GM06990 (cell line): ENCODE measurements at regions not wholly inside any gene's neighbourhood (a gene's known extent, or its start where the extent isn't known, plus 50 kb on each side); places are given as distances from the start of the nearest gene placed in this dataset.
"Not testable (repeated sequence)": the region's sequence is repeated elsewhere in the genome, so short reads cannot be mapped to it uniquely, and the experiment has no call there.

ENCODE experiments used
- DNase-seq: peaks from one replicate; pipeline ENCODE4 v3.0.0-alpha.2; 2011; ENCODE audit not compliant: insufficient read length; ENCODE audit errors: extremely low read depth
- H3K27me3 ChIP-seq: replicated peaks from 2 replicates; pipeline ENCODE4 v1.6.0; 2011; ENCODE audit warnings: low read length; ENCODE audit not compliant: control insufficient read depth, insufficient read depth
- H3K36me3 ChIP-seq: 2 replicates; pipeline ENCODE4 v1.5.1; 2011; ENCODE audit warnings: low read length; ENCODE audit not compliant: control insufficient read depth, insufficient read depth
- H3K4me3 ChIP-seq: replicated peaks from 2 replicates; pipeline ENCODE4 v1.5.1; 2011; ENCODE audit warnings: low read depth, mild to moderate bottlenecking, control low read depth, low read length
- CTCF ChIP-seq: IDR thresholded peaks from 2 replicates; pipeline ENCODE4 v1.5.1; 2011; ENCODE audit warnings: low read length, control low read depth, mild to moderate bottlenecking, inconsistent platforms; ENCODE audit not compliant: insufficient read depth, poor library complexity, severe bottlenecking

GRCh38 chr20:52047811-52048764 is 143.5 kb downstream of the ZFP64 start:
- TF ChIP-seq CTCF = no peak

GRCh38 chr20:52041966-52042365 is 149.6 kb downstream of the ZFP64 start:
- H3K27me3 ChIP-seq = no peaks in the 10 kb centered on the region
- no peaks in the 10 kb centered on the region for H3K36me3 ChIP-seq
- no peak overlapping the region for H3K4me3 ChIP-seq
- TF ChIP-seq CTCF = no peak
- no peak for DNase-seq

More at GRCh38 chr20:52047811-52048764, 143.5 kb downstream of the ZFP64 start:
- Histone ChIP-seq H3K27me3 (no peaks in the 10 kb centered on the region), H3K4me3 (no peak overlapping the region), H3K36me3 (no peaks in the 10 kb centered on the region)
- no peak for DNase-seq

- TF ChIP-seq CTCF = no peak
- H3K4me3 ChIP-seq = no peak overlapping the region
- no peak for DNase-seq
- H3K36me3 ChIP-seq = no peaks in the 10 kb centered on the region
- no peaks in the 10 kb centered on the region for H3K27me3 ChIP-seq
These were observed 151.8 kb downstream of the ZFP64 start for GRCh38 chr20:52039790-52040189.

GRCh38 chr20:52038632-52039031 is 152.9 kb downstream of the ZFP64 start:
- DNase-seq, H3K27me3 ChIP-seq, H3K4me3 ChIP-seq, H3K36me3 ChIP-seq: not testable (repeated sequence)

GRCh38 chr20:52037370-52037769 is 154.2 kb downstream of the ZFP64 start:
- Histone ChIP-seq H3K4me3 (no peak overlapping the region), H3K36me3 (no peaks in the 10 kb centered on the region), H3K27me3 (no peaks in the 10 kb centered on the region)
- no peak for DNase-seq
- TF ChIP-seq CTCF = no peak

GRCh38 chr20:52035977-52036376 is 155.6 kb downstream of the ZFP64 start:
- H3K36me3 ChIP-seq = no peaks in the 10 kb centered on the region
- no peak for DNase-seq
- TF ChIP-seq CTCF = no peak
- H3K27me3 ChIP-seq = no peaks in the 10 kb centered on the region
- no peak overlapping the region for H3K4me3 ChIP-seq
